H1 (cell line): ENCODE measurements at regions not wholly inside any gene's neighbourhood (a gene's known extent, or its start where the extent isn't known, plus 50 kb on each side); places are given as distances from the start of the nearest gene placed in this dataset.

Experiments used
- CTCF ChIA-PET: fragments of 300-600 bp; sonication (Branson Sonifier 250); formaldehyde crosslinking; loops from one replicate; lab custom pipeline; 2021; ENCODE audit not compliant: partially characterized antibody; lab: Charles Lee
- POLR2A ChIA-PET: fragments of 300-600 bp; sonication (Branson Sonifier 250); formaldehyde crosslinking; loops from one replicate; lab custom pipeline; 2021; ENCODE audit warnings: inconsistent platforms; ENCODE audit not compliant: partially characterized antibody; lab: Charles Lee
- DNase-seq, 2 experiments: peaks; one replicate each; pipeline versions ENCODE4 v3.0.0 to v3.0.0-alpha.2; 2010 to 2022; ENCODE audit warnings: low spot score in 2 of 2, low read depth in 1 of 2, mixed read lengths in 1 of 2
- FAIRE-seq: peaks from 2 replicates; lab custom pipeline; 2011; peaks lifted over from hg19 to GRCh38; lab: Jason Lieb, UNC
- H2AFZ ChIP-seq: 2 replicates; pipeline ENCODE4 v1.8.1; 2012; ENCODE audit warnings: low read length, inconsistent platforms
- H2AK5ac ChIP-seq: 2 replicates; pipeline ENCODE4 v1.6.1; 2013; ENCODE audit warnings: low read depth, low read length
- H2BK120ac ChIP-seq: replicated peaks from 2 replicates; pipeline ENCODE3; 2013; ENCODE audit warnings: low read depth, low read length, inconsistent platforms
- H2BK12ac ChIP-seq: 2 replicates; pipeline ENCODE4 v1.6.1; 2013; ENCODE audit warnings: low read depth, low read length
- H2BK15ac ChIP-seq: 2 replicates; pipeline ENCODE4 v1.6.1; 2013; ENCODE audit warnings: low read length
- H2BK20ac ChIP-seq: 2 replicates; pipeline ENCODE4 v1.6.1; 2013; ENCODE audit warnings: low read length
- H2BK5ac ChIP-seq: 2 replicates; pipeline ENCODE4 v1.6.1; 2013; ENCODE audit warnings: low read depth, low read length
- H3K14ac ChIP-seq: 2 replicates; pipeline ENCODE4 v1.6.1; 2013; ENCODE audit warnings: inconsistent platforms; ENCODE audit not compliant: insufficient read length
- H3K18ac ChIP-seq: 2 replicates; pipeline ENCODE4 v1.6.1; 2013; ENCODE audit warnings: low read length; ENCODE audit errors: extremely low read depth
- H3K23ac ChIP-seq: 2 replicates; pipeline ENCODE4 v1.6.1; 2013; ENCODE audit warnings: inconsistent platforms; ENCODE audit not compliant: insufficient read length
- H3K23me2 ChIP-seq: 2 replicates; pipeline ENCODE4 v1.6.1; 2013; ENCODE audit warnings: low read depth, low read length
- H3K27ac ChIP-seq: 2 replicates; pipeline ENCODE4 v1.6.1; 2011; ENCODE audit warnings: low read depth, low read length, inconsistent platforms
- H3K27me3 ChIP-seq, 4 experiments: replicated peaks in 1 of 4; 1 replicate in 1 of 4; 2 replicates in 3 of 4; pipeline versions ENCODE4 v1.6.1 to v1.8.1; 2011 to 2013; ENCODE audit warnings: low read length in 3 of 4, mild to moderate bottlenecking in 3 of 4, inconsistent platforms in 2 of 4, mixed read lengths in 2 of 4, moderate library complexity in 1 of 4; ENCODE audit not compliant: control insufficient read depth in 3 of 4, insufficient read depth in 3 of 4; ENCODE audit errors: extremely low read depth in 1 of 4
- H3K36me3 ChIP-seq, 4 experiments: 2 replicates each; pipeline versions ENCODE4 v1.6.1 to v1.8.1; 2011 to 2013; ENCODE audit warnings: mild to moderate bottlenecking in 4 of 4, low read length in 3 of 4, moderate library complexity in 2 of 4, control low read depth in 1 of 4, inconsistent platforms in 1 of 4; ENCODE audit not compliant: insufficient read depth in 4 of 4, control insufficient read depth in 2 of 4
- H3K4ac ChIP-seq: replicated peaks from 2 replicates; pipeline ENCODE3; 2013; ENCODE audit warnings: low read length, low read depth, mixed read lengths, inconsistent platforms; ENCODE audit not compliant: insufficient read length
- H3K4me1 ChIP-seq, 4 experiments: replicated peaks in 1 of 4; 1 replicate in 1 of 4; 2 replicates in 3 of 4; pipeline versions ENCODE4 v1.6.1 to v1.8.1; 2011 to 2013; ENCODE audit warnings: low read length in 3 of 4, inconsistent platforms in 2 of 4, mixed read lengths in 1 of 4; ENCODE audit not compliant: insufficient read depth in 4 of 4, control insufficient read depth in 3 of 4
- H3K4me2 ChIP-seq, 2 experiments: 2 replicates each; pipeline versions ENCODE4 v1.6.1 to v1.8.1; 2011 to 2013; ENCODE audit warnings: low read depth in 2 of 2, low read length in 2 of 2, control low read depth in 1 of 2, inconsistent platforms in 1 of 2, mild to moderate bottlenecking in 1 of 2; ENCODE audit not compliant: insufficient read depth in 1 of 2
- H3K4me3 ChIP-seq, 4 experiments: fragments of 200-600, 300-600 bp in 1 of 4; sonication (generic), shearing (Covaris generic), sonication (Bioruptor Twin) in 1 of 4; 2 replicates each; pipeline versions ENCODE4 v1.5.1 to v1.8.1; 2011 to 2016; ENCODE audit warnings: low read length in 4 of 4, low read depth in 3 of 4, control low read depth in 2 of 4, inconsistent platforms in 2 of 4, mild to moderate bottlenecking in 2 of 4, mixed read lengths in 1 of 4, moderate library complexity in 1 of 4; ENCODE audit not compliant: insufficient read depth in 2 of 4; ENCODE audit errors: extremely low read depth in 1 of 4
- H3K56ac ChIP-seq: replicated peaks from 2 replicates; pipeline ENCODE3; 2013; ENCODE audit warnings: low read depth, mild to moderate bottlenecking, mixed read lengths, low read length, inconsistent platforms; ENCODE audit not compliant: insufficient read length
- H3K79me1 ChIP-seq: 2 replicates; pipeline ENCODE4 v1.6.1; 2013; ENCODE audit warnings: low read depth, low read length, control low read depth
- H3K79me2 ChIP-seq, 2 experiments: 2 replicates each; pipeline versions ENCODE4 v1.6.1 to v1.8.1; 2012 to 2013; ENCODE audit warnings: low read length in 2 of 2, mild to moderate bottlenecking in 2 of 2, inconsistent platforms in 1 of 2; ENCODE audit not compliant: insufficient read depth in 2 of 2, control insufficient read depth in 1 of 2
- H3K9ac ChIP-seq, 4 experiments: replicated peaks in 1 of 4; 1 replicate in 1 of 4; 2 replicates in 3 of 4; pipeline versions ENCODE4 v1.6.1 to v1.8.1; 2011 to 2013; ENCODE audit warnings: low read depth in 3 of 4, low read length in 3 of 4, control low read depth in 2 of 4, mild to moderate bottlenecking in 2 of 4, moderate library complexity in 2 of 4, inconsistent platforms in 1 of 4; ENCODE audit errors: extremely low read depth in 1 of 4
- H3K9me3 ChIP-seq, 2 experiments: 2 replicates each; pipeline versions ENCODE4 v1.6.1 to v1.8.1; 2012 to 2013; ENCODE audit warnings: mild to moderate bottlenecking in 2 of 2, moderate library complexity in 2 of 2, control low read depth in 1 of 2, inconsistent platforms in 1 of 2, low read depth in 1 of 2, low read length in 1 of 2, mixed read lengths in 1 of 2; ENCODE audit not compliant: insufficient read depth in 2 of 2
- H4K20me1 ChIP-seq, 2 experiments: replicated peaks in 1 of 2; 2 replicates each; pipeline versions ENCODE3 to v1.8.1; 2011 to 2013; ENCODE audit warnings: inconsistent platforms in 2 of 2, low read length in 2 of 2, mild to moderate bottlenecking in 1 of 2; ENCODE audit not compliant: insufficient read depth in 2 of 2, control insufficient read depth in 1 of 2
- H4K5ac ChIP-seq: 2 replicates; pipeline ENCODE4 v1.6.1; 2013; ENCODE audit warnings: low read length, low read depth, mixed read lengths, inconsistent platforms; ENCODE audit not compliant: insufficient read length
- H4K8ac ChIP-seq: 2 replicates; pipeline ENCODE4 v1.8.0; 2013; ENCODE audit warnings: mild to moderate bottlenecking, moderate library complexity, low read length, inconsistent platforms; ENCODE audit not compliant: insufficient read depth; ENCODE audit errors: extremely low read depth
- H4K91ac ChIP-seq: replicated peaks from 2 replicates; pipeline ENCODE3; 2013; ENCODE audit warnings: low read length, mixed read lengths, inconsistent platforms; ENCODE audit not compliant: insufficient read length
- CBX5 ChIP-seq: fragments of 300-800, 300-1000 bp; sonication (generic); IDR thresholded peaks from 2 replicates; pipeline ENCODE4 v1.7.1; 2016; ENCODE audit warnings: antibody characterized with exemption, low read length, low read depth
- CHD2 ChIP-seq: IDR thresholded peaks from 2 replicates; pipeline ENCODE4 v1.6.1; 2012; ENCODE audit warnings: low read length, improper control_type of control experiment
- CTBP2 ChIP-seq: IDR thresholded peaks from 2 replicates; pipeline ENCODE4 v1.7.0; 2011; ENCODE audit warnings: borderline replicate concordance, mild to moderate bottlenecking, moderate library complexity, mixed read lengths, low read length; ENCODE audit not compliant: insufficient read depth, insufficient read length
- E2F6 ChIP-seq: IDR thresholded peaks from 2 replicates; pipeline ENCODE4 v1.6.1; 2012; ENCODE audit warnings: inconsistent platforms
- EP300 ChIP-seq, 2 experiments: IDR thresholded peaks; 1 replicate in 1 of 2; 2 replicates in 1 of 2; pipeline ENCODE4 v1.6.1; 2011 to 2012; ENCODE audit warnings: low read depth in 2 of 2, low read length in 2 of 2, mild to moderate bottlenecking in 2 of 2, borderline replicate concordance in 1 of 2, inconsistent platforms in 1 of 2, moderate library complexity in 1 of 2
- EZH2 ChIP-seq: fragments of 200-600 bp; sonication (generic); IDR thresholded peaks from 2 replicates; pipeline ENCODE4 v1.7.1; 2012; ENCODE audit warnings: low read depth, mild to moderate bottlenecking, moderate library complexity, low read length, inconsistent platforms; ENCODE audit not compliant: severe bottlenecking
- GABPA ChIP-seq: IDR thresholded peaks from 2 replicates; pipeline ENCODE4 v1.6.1; 2011; ENCODE audit warnings: mild to moderate bottlenecking, low read length, moderate library complexity, borderline replicate concordance; ENCODE audit not compliant: insufficient read depth
- MAFK ChIP-seq: IDR thresholded peaks from 2 replicates; pipeline ENCODE4 v1.6.1; 2012; ENCODE audit warnings: low read depth, mild to moderate bottlenecking, improper control_type of control experiment, low read length
- MAX ChIP-seq: IDR thresholded peaks from 2 replicates; pipeline ENCODE4 v1.6.1; 2012; ENCODE audit warnings: inconsistent platforms
- PHF8 ChIP-seq: fragments of 200-600 bp; sonication (generic); conservative IDR thresholded peaks from 2 replicates; pipeline ENCODE4 v1.7.1; 2012; ENCODE audit warnings: low read depth, mild to moderate bottlenecking, inconsistent platforms, low read length, moderate library complexity
- POLR2AphosphoS5 ChIP-seq: IDR thresholded peaks from 2 replicates; pipeline ENCODE4 v1.6.1; 2011; ENCODE audit warnings: low read depth, low read length
- RBBP5 ChIP-seq: IDR thresholded peaks from 2 replicates; pipeline ENCODE4 v1.7.1; 2012; ENCODE audit warnings: low read depth, mild to moderate bottlenecking, inconsistent platforms, low read length, moderate library complexity, borderline replicate concordance
- TAF1 ChIP-seq: IDR thresholded peaks from 2 replicates; pipeline ENCODE4 v1.6.1; 2011; ENCODE audit warnings: mild to moderate bottlenecking, low read depth, low read length
- TEAD4 ChIP-seq: IDR thresholded peaks from 2 replicates; pipeline ENCODE4 v1.6.1; 2012; ENCODE audit warnings: low read depth, low read length, inconsistent platforms, mixed read lengths
- WGBS, 2 experiments: shearing (Covaris generic) in 1 of 2; methylation state at CpG; one replicate each; pipeline versions ENCODE4 v1.1.6 to v1.1.7; 2013 to 2015; ENCODE audit warnings: low lambda C conversion rate in 2 of 2, mixed read lengths in 2 of 2, inconsistent platforms in 1 of 2, low coverage in 1 of 2, missing lambda C conversion rate in 1 of 2; ENCODE audit not compliant: insufficient replicate concordance in 2 of 2, insufficient coverage in 1 of 2, insufficient read length in 1 of 2; ENCODE audit errors: extremely low coverage in 1 of 2, missing lambda C conversion rate in 1 of 2; 5-methylcytosine and 5-hydroxymethylcytosine counted together

DNA sequence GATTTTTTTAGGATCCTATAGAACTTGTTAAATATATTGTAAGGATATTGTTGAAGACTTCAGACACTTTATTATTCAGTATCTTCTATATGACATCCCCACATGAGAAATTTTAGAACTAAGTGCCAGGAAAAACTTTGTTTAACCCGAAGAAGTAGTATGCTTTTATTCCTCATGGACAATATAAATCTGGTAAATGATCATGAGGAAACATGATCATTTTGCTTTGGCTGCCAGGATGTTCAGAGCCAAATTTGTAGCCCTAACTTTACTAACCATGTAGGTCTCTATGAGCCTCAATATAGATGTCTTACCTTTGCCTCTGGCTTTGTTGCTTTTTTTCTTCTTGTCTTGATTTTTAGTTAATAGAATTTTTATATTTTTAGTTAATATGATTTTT lies 77.8 kb upstream of the TEX13D start:
- Histone ChIP-seq H2BK5ac (no peak overlapping the region), H3K27me3 (no peaks in the 10 kb centered on the region), H3K79me1 (no peaks in the 10 kb centered on the region), H3K9me3 (no peaks in the 10 kb centered on the region), H2BK20ac (no peak overlapping the region), H3K4me2 (no peak overlapping the region), H3K9ac (no peak overlapping the region), H3K4me3 (no peak overlapping the region), H3K18ac (no peak overlapping the region), H2AFZ (no peak overlapping the region), H3K14ac (no peak overlapping the region), H4K5ac (no peak overlapping the region), H4K91ac (no peak overlapping the region), H2AK5ac (no peak overlapping the region), H3K27ac (no peak overlapping the region), H2BK15ac (no peak overlapping the region), H4K8ac (no peak overlapping the region), H3K4ac (no peak overlapping the region), H3K23ac (no peak overlapping the region), H3K79me2 (no peaks in the 10 kb centered on the region), H3K23me2 (no peaks in the 10 kb centered on the region), H3K4me1 (no peaks in the 10 kb centered on the region), H3K36me3 (no peaks in the 10 kb centered on the region), H2BK120ac (no peak overlapping the region), H3K56ac (no peak overlapping the region), H2BK12ac (no peak overlapping the region), H4K20me1 (no peaks in the 10 kb centered on the region)
- FAIRE-seq: no peak
- POLR2A ChIA-PET: no interaction called here
- CTCF ChIA-PET: no interaction called here
- no peak for DNase-seq
- 79% methylated on average over 1 of the region's 1 CpG; no CpG with 5 or more reads in 1 of the 2 experiments for WGBS, 2 experiments
- TF ChIP-seq PHF8: no peak
- no peak for TF ChIP-seq CBX5
- no peak for TF ChIP-seq RBBP5
- TF ChIP-seq GABPA: no peak
- no peak for TF ChIP-seq EZH2
- no peak for TF ChIP-seq TAF1
- TF ChIP-seq TEAD4: no peak
- TF ChIP-seq CTBP2: no peak
- no peak for TF ChIP-seq POLR2AphosphoS5
- no peak for TF ChIP-seq E2F6
- no peak for TF ChIP-seq EP300 (IDR thresholded peaks at IDR 0.05; ENCODE audit: borderline replicate concordance in 1 of 2, low read depth in 2 of 2, low read length in 2 of 2)
- no peak for TF ChIP-seq CHD2
- no peak for TF ChIP-seq MAFK
- TF ChIP-seq MAX: no peak
